Activated T-cell treated with anti-CD3 and anti-CD28 coated beads for 4 hours (primary cell): ENCODE measurements at regions not wholly inside any gene's neighbourhood (a gene's known extent, or its start where the extent isn't known, plus 50 kb on each side); places are given as distances from the start of the nearest gene placed in this dataset.
"Not testable (repeated sequence)": the region's sequence is repeated elsewhere in the genome, so short reads cannot be mapped to it uniquely, and the experiment has no call there.

Experiments
- DNase-seq: peaks from one replicate; pipeline ENCODE4 v3.0.0-alpha.2; 2020

DNA sequence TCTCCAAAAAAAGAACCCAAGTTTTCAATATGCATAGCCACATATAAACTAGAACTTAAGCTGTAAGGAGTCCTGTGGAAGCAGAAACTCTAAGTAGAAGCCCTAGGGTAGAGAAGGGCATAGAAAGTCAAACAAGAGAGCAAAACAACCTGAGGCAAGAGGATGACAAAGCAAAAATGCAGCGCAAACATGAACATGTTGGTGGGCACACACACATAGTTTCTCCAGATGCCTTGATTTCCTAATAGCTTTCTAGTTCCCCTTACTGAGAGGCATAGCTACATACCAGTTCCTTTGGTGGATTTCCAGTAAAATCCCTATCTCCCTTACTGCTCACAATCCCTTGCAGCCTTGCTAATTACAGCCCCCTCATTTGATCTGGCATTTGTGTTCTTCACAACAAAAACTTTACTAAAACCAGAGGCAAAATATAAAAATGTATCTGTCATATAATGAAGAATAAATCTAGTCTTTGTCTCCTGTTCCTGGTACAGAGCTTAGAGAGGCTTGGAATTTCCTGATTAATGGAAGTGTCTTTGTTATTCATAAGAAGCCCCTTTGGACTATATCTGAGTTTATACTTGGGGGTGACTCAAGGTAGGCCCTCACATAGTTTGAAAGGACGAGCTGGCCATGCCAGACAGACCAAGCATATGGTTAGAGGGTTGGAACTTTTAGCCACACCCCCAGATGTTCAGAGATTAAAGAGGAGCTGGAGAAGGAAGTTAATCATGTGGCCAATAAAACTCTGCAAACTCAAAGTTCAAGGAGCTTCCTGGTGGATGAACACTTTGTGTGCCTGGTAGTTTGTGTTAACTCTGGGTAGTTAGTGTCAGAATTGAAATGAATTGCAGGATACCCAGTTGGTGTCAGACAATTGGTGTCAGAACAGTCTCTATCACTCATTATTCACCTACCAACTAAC lies 52.7 kb upstream of the ZCCHC13 start:
- DNase-seq, result no peak

DNA sequence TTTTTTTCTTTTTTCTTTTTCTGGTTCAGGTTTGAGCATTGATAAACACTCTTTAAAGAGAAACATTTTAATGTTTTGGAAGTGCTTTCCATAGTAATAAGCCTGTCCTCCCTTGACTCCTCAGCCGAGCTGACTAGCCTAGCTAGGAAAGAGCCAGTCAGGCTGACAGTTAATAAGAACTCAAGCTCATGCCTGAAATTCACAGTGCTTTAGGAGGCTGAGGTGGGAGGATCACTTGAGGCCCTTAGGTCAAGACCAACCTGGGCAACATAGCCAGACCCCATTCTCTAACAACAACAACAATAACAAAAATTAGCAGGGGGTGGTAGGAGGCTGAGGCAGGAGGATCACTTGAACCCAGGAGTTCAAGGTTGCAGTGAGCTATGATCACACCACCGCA lies 53.4 kb upstream of the ZCCHC13 start:
- DNase-seq, result no peak

DNA sequence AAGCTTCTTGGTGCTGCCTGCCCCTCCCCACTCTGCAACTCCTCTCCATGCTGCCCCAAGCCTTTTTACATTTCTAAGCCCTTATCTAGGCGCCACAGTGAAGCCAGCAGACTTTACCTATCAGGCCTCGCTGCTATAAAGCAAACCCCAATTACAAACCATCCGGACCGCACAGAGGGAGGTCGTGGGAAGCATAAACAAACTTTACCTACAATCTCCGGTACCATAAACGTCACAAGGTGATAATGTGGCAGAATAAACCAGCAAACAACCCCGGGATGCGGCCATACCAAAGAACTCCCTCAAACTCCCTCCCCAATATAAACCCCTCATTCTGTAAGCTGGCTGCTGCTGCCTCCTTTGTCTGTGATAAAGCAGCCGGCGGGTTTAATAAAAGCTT lies 54.0 kb upstream of the ZCCHC13 start:
- no peak for DNase-seq

DNA sequence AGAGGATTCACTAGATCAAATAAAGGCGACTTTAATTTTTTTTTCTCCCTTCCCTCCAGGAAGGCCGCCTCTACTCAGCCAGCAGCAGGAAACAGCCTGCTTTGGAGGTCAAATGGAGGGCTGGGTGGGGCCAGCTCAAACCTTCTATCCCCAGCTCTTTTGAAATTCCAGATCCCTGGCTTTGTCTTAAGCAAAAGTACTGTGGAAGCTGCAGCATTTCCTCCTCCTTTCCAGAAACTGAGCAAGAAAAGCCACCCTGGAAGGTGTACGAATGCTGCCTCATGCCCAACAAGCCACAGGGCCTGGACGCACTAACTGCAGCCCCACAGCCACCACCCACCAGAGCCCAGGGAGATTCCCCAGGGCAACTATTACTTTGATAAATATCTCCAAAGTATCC lies 55.1 kb upstream of the ZCCHC13 start:
- DNase-seq, result no peak

DNA sequence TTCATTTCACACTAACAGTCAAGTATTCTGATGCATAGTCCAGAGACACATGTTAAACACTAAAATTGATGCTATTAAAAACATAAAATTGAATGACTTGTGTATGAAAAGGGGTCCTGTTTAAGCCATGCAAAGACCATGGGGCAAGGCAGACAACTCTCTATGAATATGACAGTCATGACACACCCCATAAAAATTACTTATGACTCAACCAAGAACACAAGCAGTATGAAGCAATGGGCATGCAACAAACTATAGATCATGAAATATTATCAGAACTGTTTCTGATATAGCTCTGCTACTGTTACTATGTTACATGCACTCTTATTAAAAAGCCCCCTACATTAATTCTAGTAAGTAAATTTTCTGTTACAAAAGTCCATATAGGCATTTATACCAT lies 57.5 kb upstream of the ZCCHC13 start:
- DNase-seq, result no peak

DNA sequence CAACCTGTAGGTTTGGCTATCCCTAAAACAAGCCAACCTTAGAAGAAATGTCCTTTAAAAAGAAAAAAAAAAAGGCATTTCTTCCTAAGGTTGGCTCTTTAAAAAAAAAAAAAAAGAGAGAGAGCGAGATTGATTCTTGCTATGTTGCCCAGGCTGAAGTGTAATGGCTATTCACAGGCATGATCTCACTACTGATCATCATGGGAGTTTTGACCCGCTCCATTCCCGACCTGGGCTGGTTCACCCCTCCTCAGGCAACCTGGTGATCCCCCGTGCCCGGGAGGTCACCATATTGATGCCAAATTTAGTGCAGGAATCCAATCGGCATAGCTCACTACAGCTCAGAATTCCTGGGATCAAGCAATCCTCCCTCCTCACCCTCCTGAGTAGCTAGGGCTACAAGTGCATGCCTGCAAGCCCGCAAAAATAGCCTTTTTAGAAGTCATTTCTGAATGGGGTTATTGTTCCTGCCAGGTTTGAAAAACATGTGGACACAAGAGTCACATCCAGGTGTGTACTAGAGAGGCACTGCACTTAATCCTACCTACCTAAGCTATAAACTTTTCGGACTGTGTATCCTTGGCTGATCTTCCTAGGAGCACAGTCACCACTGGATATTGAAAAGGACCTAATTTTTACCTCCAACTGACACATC lies 61.4 kb upstream of the ZCCHC13 start:
- no peak for DNase-seq

DNA sequence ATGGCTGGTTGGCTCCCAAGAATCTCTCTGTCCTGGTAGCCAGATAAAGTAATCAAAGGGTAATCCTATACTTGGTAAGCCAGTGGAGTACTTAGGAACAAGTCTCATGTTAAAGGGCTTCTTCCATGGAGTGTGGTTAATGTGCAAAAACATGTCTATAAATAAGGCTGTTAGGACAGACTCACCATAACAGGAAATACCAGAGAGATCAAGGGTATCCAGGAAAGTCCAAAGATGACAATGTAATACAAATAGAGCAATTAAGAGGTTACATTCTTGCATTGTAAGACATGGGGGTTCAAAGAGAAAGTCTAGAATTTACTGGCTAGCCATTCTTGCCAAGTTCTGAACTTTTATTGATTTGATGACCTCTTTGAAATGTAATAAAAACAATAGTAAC lies 61.9 kb upstream of the ZCCHC13 start:
- DNase-seq, result no peak

DNA sequence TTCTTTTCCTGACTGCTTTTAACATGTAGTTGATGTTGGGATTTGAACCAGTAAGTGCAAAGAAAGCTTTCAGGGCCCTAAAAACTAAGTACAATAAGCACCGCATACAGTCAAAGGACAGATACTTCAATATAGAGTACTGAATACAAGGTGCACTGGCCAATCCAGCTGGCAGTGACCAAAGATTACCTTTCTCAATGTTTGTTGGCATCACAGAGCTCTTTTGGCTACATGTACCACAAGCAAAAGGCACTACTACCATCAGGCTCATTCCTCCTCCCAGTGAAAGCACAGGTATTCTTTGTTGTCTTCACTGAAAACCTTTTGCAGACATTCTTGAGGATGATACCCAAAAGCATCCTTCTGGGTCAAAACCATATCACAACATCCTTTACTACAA lies 65.2 kb upstream of the ZCCHC13 start:
- DNase-seq, result no peak

DNA sequence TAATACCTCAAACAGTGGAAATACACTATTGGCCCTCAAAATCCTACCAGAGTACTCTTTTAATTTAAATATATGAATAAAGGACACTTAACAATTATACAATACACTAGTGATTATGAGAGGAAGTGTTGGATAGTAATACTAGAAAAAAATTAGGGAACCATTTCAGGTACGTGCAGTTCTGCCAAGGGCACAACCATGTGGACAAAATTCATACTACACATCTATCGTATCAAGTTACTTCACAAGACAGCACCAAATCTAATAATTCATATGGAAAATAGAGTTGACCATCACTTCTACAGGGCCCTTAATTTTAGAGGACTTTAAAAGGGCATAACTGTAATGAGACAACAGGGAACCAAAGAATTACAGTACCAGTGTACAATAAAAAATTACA lies 69.2 kb upstream of the ZCCHC13 start:
- DNase-seq, result no peak

DNA sequence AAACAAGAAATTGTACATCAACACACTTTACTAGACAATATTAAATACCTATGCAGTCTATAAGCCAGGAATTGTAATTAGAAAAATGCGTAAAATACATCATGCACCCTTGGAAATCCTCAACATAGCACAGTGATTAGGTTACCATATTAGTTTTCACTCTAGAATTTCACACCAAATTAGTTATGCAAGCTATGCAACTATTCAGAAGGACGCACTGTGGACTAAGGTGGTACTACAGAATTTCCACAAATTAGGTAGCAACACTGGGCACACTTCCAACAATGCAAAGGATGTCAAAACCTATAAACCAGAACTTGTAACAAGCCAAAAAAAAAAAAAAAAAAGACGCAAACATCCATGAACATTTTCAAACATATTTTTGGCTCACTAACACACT lies 71.1 kb upstream of the ZCCHC13 start:
- DNase-seq, result no peak

DNA sequence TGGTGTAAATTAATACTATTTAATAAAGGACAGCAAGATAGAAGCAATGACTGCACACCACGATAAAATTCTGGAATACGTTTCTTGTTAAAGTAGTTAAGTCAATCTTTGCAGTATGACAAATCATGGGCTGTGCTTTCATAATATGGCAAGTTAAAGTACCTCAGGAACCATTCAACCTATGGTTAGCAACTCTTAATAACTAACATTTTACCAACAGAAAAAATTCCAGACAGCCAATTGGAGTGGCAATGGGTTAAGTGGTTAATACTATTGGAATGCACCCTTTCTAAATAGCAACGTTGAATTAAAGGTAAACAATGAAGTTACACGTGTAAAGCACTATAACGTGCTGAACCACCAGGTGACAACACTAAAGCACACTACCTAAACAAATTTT lies 72.4 kb upstream of the ZCCHC13 start:
- DNase-seq, result no peak

DNA sequence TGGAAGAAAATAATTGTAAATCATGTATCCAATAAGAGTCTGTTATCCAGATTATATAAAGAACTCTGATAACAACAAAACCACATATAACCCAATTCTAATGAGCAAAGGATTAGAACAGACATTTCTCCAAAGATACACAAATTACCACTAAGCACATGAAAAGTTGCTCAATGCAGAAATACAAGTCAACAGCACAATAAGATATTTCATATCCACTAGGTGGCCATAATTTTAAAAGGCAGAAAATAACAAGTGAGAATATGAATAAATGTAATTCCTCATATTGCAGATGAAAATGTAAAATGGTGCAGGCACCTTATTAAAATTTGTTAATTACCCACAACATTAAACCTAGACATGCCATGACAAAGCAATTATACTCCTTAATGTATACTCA lies 73.9 kb upstream of the ZCCHC13 start:
- DNase-seq, result no peak

DNA sequence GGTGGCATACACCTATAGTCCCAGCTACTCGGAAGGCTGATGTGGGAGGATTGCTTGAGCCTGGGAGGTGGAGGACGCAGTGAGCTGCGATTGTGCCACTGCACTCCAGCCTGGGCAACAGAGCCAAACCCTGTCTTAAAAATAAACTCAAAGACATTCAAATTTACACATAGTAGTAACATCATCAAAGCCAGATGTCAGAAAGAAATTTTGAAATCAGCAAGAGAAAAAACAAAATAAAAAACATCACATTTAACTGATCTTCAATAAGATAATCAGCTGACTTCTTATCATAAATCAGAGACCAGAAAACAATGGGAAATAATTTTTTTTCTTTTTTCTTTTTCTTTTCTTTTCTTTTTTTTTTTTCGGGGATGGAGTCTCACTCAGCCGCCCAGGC lies 78.9 kb upstream of the ZCCHC13 start:
- DNase-seq, result no peak

DNA sequence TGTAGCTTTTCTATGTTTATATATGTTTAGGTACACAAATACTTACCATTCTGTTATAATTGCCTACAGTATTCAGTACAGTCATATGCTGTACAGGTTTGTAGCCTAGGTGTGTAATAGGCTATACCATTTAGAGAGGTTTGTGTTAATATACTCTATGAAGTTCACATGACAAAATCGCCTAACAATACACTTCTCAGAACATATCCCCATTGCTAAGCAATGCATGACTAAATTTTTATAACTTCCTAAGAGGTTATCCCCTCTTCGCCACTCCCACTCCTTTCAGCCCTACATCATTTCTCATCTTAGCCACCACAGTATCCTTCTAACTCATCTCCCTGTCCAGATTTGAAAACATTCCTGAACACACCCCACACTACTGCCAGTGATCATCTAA lies 83.7 kb upstream of the ZCCHC13 start:
- no peak for DNase-seq

DNA sequence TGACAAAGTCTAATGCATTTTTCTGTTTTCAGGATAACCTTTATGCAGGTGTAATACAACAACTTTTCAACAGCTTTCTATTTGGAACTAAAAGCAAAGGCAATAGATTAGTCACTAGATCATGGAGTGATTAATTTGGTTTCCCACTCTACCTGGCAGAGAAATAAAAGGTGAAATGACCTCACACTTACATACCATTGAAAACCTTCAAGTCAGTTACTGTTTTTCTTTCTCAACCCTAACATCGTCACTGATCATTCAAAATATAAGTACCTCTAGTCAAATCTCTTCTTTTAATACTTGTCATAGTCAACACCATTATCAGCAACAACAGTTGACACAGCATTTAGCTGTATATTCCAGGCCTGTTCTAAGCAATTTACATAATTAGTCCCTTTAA lies 85.1 kb upstream of the ZCCHC13 start:
- DNase-seq, result no peak

DNA sequence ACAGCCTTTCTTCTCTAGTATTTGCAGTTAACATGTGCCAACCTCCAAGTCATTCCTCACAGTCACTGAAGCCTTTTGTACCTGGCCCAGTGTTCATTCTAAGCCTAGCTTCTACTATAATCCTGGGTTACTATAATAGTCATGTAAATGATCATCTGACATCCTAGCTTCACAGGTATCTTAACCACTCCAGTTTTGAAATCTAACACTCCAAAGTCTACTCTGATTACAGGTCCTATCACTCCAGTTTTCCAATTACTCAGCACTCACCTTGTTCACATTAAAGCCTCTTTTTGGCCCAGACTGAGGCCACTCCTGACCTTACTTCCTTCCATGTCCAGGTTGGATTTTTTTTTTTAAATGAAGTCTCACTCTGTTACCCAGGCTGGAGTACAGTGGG lies 87.6 kb upstream of the ZCCHC13 start:
- no peak for DNase-seq

DNA sequence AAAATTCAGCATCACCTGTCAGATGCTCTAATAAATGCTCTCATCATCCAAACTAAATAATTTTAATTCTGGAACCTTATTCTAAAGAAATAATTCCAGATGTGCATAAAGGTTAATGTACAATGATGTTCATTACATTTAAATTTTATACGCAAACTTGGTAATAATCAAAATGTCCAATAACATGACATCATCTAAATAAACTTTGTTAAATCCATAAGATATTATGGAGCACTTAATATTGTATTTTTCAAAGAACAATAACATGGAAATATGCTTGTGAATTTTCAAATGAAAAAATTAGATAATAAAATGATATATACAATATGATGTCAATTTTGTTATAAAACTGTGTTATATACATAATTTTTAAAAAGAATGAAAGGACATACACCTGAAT lies 92.1 kb upstream of the ZCCHC13 start:
- no peak for DNase-seq

DNA sequence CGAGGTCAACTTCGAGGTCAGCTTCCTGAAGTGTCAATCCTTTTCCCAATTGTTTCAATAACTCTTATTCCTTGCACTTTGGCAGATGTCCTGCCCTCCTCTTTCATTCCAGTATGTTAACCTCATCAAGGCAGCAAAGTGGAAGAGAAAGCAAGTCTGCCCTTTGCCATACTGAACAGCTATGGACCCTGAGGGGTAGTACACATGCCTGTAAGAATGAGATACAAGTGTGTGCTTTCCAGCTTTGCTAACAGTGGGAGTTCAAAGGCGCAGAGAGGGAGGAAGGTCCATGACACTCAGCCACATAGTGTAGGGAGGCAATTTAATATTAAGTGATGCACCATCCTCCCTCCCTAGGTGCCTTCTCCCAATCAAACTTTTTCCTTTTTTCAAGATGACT lies 96.4 kb upstream of the ZCCHC13 start:
- no peak for DNase-seq

DNA sequence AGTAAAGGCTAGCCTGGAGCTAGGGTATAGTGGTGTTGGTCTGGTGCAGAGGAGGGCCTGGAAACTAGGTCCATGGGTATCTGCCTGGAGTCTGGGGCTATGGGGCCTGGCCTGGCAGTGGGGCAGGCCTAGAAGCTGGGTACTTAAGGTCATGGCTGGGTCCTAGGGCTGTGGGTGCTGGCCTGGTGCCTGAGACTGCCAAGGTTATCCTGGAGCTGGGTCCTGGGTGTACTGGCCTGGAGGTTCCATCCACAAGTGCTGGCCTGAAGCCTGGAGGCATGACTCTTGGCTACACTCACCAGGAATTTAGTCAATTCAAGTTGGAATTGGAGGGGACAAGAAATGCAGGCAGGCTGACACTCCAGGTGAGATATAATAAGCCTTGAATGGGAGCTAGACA lies 108.4 kb upstream of the ZCCHC13 start:
- no peak for DNase-seq

DNA sequence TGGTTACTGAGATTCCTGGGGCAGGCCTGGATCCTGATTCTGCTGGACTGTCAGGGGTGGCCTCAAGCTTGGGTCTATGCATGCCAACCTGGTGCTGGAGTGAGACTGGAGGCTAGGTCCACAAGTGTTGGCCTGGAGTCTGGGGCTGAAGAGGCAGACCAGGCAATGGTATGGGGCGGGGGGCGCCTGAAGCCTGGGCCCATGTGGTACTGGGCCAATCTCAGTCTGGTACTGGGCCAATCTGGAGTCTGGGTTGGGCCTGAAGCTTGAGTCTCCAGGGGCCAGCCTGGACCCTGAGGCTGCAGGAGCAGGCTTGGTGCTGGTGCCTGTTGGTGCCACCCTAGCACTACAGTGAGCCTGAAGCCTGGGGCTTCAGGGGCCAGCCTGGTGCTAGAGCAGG lies 108.9 kb upstream of the ZCCHC13 start:
- no peak for DNase-seq

DNA sequence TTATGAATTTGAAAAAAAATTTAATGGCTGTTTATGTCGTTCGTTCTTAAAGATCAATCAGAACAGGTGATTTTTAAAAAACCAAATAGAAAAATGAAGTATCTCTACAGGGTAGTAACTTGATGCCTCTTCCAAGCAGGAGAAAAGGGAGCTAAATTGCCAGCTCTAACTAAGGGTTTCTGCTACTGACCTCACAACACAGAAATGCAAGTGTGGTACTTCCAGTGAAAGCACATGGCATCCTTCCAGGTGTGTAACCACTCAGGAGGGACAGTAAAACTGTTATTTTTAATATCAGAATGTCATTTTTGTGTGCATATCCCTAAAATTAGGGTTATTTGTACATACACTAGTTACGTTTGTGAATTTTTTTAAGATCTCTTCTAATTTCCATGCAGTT lies 116.8 kb upstream of the ZCCHC13 start:
- no peak for DNase-seq

DNA sequence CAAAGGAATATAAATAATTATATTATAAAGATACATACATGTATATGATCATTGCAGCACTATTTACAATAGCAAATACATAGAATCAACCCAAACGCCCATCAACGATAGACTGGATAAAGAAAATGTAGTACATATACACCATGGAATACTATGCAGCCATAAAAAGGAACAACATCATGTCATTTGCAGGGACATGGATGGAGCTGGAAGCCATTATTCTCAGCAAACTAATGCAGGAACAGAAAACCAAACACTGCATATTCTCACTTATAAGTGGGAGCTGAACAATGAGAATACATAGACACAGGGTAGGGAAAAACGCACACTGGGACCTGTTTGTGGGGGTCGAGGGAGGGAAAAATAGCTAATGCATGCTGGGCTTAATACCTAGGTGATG lies 120.9 kb upstream of the ZCCHC13 start:
- DNase-seq, result not testable (repeated sequence)

DNA sequence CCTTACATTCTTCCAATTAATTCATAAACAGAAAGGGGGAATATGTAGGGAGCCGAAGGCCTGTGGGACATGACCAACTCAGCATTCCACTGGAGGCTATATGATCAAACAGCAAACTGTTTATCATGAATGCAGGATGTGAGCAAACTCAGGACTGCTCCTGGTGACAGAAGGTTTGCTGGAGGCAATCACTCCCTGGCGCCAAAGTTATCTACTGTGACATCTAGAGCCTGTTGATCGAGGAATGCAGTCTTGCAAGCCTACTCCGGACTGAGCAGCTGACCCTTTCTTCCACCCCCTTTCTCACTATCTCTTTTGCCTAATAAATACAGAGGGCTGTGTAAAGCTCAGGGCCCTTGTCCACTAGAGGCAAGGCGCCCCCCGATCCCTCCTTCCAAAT lies 122.0 kb upstream of the ZCCHC13 start:
- not testable (repeated sequence) for DNase-seq

DNA sequence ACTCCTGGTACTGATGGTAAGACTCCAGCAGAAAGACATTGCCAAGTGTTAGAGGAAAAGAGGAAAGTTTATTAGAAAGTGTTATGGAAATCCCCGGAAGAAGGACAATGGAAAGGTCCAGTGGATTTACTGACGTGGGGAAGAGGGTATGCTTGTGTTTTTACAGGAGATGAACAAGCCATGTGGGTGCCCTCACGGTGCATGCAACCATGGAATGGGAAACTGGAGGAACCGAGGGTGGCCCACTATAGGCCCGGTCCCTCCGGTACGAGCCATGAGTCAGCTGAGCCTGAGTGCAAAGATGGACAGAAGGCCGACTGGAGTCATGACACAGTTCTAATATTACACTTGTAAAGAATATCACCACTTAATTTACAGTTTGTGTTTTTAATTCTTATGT lies 123.3 kb upstream of the ZCCHC13 start:
- no peak for DNase-seq

DNA sequence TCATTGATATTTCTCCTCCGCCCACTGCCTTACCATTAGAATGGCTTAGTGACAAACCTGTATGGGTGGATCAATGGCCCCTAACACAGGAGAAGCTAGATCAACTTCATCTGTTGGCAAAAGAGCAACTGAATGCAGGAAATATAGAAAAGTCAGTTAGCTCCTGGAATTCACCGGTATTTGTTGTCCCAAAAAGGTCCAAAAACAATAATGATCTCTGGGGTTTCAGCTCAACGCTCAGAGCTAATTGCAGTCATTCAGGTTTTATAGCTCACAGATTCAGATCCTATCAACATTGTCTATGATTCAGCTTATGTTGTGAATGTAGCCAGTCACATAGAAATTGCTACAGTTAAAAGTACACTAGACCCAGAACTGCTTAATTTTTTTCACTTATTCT lies 124.0 kb upstream of the ZCCHC13 start:
- no peak for DNase-seq
